Loucy (cell line): ENCODE measurements at regions not wholly inside any gene's neighbourhood (a gene's known extent, or its start where the extent isn't known, plus 50 kb on each side); places are given as distances from the start of the nearest gene placed in this dataset.

ENCODE experiments used
- EZH2phosphoT487 ChIP-seq: fragments of 200-600 bp; IDR thresholded peaks from 2 replicates; pipeline ENCODE4 v1.6.1; 2018; ENCODE audit warnings: antibody characterized with exemption, mild to moderate bottlenecking, moderate library complexity, borderline replicate concordance
- TF ChIP-seq, protein P1 (sequence below): fragments of 200-600 bp; sonication (generic); conservative IDR thresholded peaks from 2 replicates; pipeline ENCODE4 v1.5.1; 2014; ENCODE audit warnings: mild to moderate bottlenecking, antibody characterized with exemption, low read length

DNA sequence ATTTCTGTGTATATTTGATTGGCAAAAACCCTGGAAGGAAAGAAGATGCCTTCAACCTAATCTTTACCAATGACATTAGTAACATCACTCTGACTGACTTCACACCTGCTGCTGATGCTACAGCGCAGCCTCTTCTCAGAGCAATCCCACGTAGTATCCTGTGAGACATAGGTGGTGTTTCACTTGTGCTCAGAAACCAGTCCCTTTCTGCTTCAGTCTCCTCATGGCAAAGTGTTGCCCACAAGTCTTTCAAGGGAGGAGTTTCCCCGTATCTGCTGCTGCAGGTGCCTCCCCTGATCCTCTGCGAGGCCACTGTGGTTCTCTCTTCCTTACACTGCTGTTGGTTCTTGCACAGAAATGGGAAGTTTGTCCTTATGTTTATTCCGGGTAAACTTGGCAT is 433.2 kb upstream of the TNP1 start:
- TF ChIP-seq, protein P1, sequence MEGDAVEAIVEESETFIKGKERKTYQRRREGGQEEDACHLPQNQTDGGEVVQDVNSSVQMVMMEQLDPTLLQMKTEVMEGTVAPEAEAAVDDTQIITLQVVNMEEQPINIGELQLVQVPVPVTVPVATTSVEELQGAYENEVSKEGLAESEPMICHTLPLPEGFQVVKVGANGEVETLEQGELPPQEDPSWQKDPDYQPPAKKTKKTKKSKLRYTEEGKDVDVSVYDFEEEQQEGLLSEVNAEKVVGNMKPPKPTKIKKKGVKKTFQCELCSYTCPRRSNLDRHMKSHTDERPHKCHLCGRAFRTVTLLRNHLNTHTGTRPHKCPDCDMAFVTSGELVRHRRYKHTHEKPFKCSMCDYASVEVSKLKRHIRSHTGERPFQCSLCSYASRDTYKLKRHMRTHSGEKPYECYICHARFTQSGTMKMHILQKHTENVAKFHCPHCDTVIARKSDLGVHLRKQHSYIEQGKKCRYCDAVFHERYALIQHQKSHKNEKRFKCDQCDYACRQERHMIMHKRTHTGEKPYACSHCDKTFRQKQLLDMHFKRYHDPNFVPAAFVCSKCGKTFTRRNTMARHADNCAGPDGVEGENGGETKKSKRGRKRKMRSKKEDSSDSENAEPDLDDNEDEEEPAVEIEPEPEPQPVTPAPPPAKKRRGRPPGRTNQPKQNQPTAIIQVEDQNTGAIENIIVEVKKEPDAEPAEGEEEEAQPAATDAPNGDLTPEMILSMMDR, result no peak
- no peak for TF ChIP-seq EZH2phosphoT487
